Activated T-helper 1 cell treated with Interleukin-2 at 50 U/mL for 16 hours (primary cell): ENCODE measurements at regions not wholly inside any gene's neighbourhood (a gene's known extent, or its start where the extent isn't known, plus 50 kb on each side); places are given as distances from the start of the nearest gene placed in this dataset.

Experiments
- DNase-seq: peaks from one replicate; pipeline ENCODE4 v3.0.0-alpha.2; 2020; ENCODE audit warnings: low read depth

DNA sequence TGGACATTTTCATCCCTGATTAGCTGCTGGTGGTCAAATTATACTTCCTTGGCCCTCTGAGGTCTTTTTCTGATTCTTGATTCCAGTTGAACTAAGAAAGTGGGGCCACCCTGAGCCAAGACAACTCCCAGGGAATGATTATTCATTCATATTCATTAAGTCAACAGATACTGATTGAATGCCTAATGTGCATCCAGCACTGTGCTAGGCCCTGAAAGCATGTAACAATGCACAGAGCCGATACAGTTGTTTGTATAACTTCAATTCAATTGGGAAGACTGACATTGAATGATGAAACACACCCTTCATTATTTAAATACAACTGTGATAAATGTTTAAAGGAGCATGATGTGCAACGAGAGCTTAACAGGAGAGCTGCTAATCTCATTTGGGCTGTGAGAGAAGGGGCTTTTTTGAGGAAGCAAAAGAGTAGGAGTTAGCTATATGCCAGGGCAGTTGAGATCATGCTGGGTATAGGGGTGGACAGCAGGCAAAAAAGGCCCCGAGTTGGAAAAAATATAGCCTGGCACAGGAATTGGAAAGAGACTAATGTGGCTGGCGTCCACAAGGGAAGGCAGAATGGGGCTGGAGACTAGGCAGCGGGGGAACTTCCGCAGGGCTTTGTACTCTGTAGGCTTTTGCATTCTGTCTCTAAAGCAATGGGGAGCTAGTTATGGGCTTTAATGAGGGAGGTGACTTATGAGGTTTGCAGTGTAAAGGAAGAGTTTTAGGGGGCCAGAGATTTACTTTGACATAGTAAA lies 57.2 kb upstream of the ACVR1 start:
- DNase-seq: no peak

DNA sequence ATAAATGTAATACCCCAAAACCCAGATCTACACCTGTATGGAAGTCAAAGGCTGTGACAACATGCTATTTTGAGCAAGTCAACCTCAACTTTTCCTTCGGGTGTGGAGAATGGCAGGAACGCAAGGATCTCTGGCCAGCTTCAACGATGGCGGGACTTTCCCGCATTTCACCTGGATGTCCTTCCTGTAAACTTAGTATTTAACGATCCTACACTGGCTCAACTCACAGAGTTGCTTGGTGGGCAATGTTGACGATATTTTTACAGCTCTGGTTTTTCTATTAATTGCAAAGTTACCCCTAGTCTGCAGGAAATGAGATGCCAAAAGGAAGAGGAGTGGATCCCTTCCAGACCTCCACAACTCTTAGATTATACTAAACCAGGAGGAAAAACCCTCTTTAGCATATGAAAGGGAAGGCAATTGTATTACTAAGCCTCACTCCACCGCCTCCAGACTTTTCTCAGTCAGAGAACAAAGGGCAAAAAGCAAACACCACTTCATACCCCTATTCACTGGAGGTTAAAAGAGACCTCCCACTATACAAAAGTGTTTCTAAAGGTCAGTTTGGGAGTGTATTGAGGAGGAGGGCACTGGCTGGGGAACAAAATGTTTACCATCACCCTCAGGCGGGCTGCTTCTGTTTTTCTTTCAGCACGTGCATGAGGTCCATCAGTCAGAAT lies 56.5 kb upstream of the ACVR1 start:
- no peak for DNase-seq

- no peak for DNase-seq
These were observed 55.4 kb upstream of the ACVR1 start for GRCh38 chr2:157931542-157931941.

DNA sequence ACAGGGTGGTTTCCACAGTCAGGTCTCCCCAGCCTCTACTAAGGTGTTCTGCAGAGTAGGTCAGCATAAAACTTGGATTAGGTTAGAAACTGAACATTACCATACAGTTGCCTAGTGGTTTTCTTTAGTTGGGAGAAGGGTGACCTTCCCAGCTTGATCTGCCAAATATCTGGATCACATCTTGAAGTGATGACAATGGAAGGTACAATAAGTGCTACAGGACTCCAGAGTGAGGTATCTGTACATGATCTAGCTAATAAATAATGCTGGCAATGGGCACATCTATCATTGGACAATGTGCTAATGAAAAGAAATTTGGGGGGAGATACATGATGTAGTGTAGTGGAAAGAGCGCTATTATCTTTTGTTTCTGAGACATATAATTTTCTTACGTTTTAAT lies 54.6 kb upstream of the ACVR1 start:
- DNase-seq: no peak

DNA sequence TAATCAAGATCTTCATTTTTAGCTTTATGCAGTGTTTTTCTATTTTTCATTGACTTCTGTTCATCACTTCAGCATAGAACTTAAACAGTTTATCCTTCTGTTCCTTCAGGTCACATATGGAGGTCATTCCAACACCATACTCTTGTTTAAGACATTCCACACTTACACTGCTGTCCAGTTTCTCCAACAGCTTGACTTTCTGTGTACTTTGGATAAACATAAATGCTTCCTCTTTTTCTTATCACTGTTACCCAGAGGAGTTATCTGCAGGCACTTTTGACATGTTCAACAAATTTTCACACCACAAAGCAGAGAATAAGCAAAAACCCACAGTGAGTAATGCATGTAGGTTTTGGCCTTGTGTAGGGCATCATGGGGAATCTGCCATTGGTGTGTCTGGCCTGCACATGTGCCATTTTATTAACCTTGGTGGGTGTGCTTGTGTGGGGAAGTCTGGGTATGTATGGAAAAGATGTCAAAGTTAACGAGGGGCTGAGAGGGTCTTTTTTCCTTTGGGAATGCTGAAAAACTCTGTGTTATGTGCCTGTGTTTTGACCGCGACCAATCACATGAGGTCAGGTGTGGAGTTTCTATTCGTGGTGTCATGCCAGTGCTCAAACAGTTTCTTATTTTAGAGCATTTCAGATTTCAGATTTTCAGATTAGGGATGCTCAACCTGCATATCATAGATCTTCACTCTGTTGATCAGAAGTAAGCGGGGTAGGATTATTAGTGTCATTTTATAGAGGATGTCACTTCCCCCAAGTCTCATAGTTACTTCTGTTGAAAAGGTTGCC lies 53.9 kb upstream of the ACVR1 start:
- no peak for DNase-seq

DNA sequence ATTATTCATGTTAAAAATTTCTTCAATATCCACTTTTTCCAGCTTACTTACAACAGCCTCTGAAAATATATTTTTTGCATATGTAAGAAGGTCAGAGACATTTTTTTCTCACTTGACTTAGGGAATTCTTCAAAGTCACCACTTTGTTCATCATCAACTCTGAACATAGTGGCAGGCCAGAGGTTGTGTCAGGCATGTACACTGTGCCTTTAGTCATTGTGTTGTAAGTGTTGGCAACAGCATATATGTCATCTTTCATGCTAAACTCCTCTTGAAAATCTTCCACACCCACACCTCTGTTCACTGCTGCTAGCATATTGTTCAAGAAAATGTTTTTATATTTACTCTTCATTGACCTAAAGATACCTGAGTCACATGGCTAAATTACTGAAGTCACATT lies 52.2 kb upstream of the ACVR1 start:
- DNase-seq: no peak

DNA sequence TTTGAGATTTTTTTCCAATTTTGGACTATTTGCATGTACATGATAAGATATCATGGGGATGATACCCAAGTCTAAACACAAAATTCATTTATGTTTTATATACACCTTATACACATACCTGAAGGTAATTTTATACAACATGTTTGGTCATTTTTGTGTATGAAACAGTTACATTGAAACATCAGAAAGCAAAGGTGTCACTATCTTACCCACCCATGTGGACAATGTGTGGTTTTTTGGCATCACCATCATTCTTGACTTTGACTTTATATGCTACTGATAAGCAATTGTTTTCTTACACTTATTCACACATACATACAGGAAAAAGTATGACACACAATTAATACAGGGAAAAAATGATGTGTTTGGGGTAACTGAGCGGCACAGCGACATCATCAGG lies 51.0 kb upstream of the ACVR1 start:
- no peak for DNase-seq
